ENCODE measurements at regions not wholly inside any gene's neighbourhood (a gene's known extent, or its start where the extent isn't known, plus 50 kb on each side); places are given as distances from the start of the nearest gene placed in this dataset.

GRCh38 chr15:70497661-70498060 lies 265.7 kb downstream of the UACA start:
- in situ Hi-C loops (cut with MboI; ENCODE audit: low sequenced_read_pairs) (loop anchor here (25.0 kb wide), 1 partner anchor 410 kb away; the partner anchor contains the start of gene TLE3), intact Hi-C loops (cut with micrococcal nuclease) (loop anchor here (5.0 kb wide), 2 partner anchors 70 to 140 kb away; no protein-coding TSS in a partner anchor), dilution Hi-C loops (cut with HindIII; ENCODE audit: low sequenced_read_pairs, unreplicated experiment) (no loop called here)
- H2BK5ac ChIP-seq (ENCODE audit: low read depth, low read length, poor library complexity, severe bottlenecking): no peak overlapping the region
- POLR2A ChIA-PET (ENCODE audit: unreplicated experiment): no interaction called here
- H4K5ac ChIP-seq (ENCODE audit: low read depth, low read length): no peak overlapping the region
- H3K56ac ChIP-seq (ENCODE audit: extremely low read depth, insufficient read depth, low read length): no peak overlapping the region
- peak overlapping the region; percentile 25 for H2AK9ac ChIP-seq (replicated peaks; ENCODE audit: low read depth, low read length, poor library complexity)
- no peaks in the 10 kb centered on the region for H3K36me3 ChIP-seq (ENCODE audit: control insufficient read depth, insufficient read depth, low read length)
- CTCF ChIA-PET: no interaction called here
- no peak overlapping the region for H3K9ac ChIP-seq (ENCODE audit: low read depth, low read length)
- no peak for DNase-seq
- ATAC-seq (ENCODE audit: low read depth): no peak
- TF ChIP-seq RAD21 (IDR thresholded peaks at IDR 0.05; ENCODE audit: low read length) (no peak), RFX5 (IDR thresholded peaks at IDR 0.05; ENCODE audit: low read depth, low read length) (no peak), NFE2L2 (IDR thresholded peaks at IDR 0.05; ENCODE audit: low read depth, low read length) (no peak), MAFK (IDR thresholded peaks at IDR 0.05; ENCODE audit: low read depth, low read length) (no peak), MXI1 (IDR thresholded peaks at IDR 0.05; ENCODE audit: borderline replicate concordance, low read depth, low read length) (no peak), SMC3 (IDR thresholded peaks at IDR 0.05; ENCODE audit: low read depth, low read length) (no peak), MAZ (IDR thresholded peaks at IDR 0.05; ENCODE audit: borderline replicate concordance, low read depth, low read length) (no peak), CEBPB (IDR thresholded peaks at IDR 0.05; ENCODE audit: low read depth, low read length) (no peak), POLR2A (IDR thresholded peaks at IDR 0.05; ENCODE audit: low read depth, low read length) (no peak), RCOR1 (IDR thresholded peaks at IDR 0.05; ENCODE audit: insufficient replicate concordance, low read length) (no peak), CHD1 (IDR thresholded peaks at IDR 0.05; ENCODE audit: low read depth, low read length) (no peak), BHLHE40 (IDR thresholded peaks at IDR 0.05; ENCODE audit: low read depth, low read length) (no peak)
- TF ChIP-seq, protein P1, sequence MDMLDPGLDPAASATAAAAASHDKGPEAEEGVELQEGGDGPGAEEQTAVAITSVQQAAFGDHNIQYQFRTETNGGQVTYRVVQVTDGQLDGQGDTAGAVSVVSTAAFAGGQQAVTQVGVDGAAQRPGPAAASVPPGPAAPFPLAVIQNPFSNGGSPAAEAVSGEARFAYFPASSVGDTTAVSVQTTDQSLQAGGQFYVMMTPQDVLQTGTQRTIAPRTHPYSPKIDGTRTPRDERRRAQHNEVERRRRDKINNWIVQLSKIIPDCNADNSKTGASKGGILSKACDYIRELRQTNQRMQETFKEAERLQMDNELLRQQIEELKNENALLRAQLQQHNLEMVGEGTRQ (IDR thresholded peaks at IDR 0.05; ENCODE audit: low read depth, low read length): no peak
- TF ChIP-seq, protein P2, sequence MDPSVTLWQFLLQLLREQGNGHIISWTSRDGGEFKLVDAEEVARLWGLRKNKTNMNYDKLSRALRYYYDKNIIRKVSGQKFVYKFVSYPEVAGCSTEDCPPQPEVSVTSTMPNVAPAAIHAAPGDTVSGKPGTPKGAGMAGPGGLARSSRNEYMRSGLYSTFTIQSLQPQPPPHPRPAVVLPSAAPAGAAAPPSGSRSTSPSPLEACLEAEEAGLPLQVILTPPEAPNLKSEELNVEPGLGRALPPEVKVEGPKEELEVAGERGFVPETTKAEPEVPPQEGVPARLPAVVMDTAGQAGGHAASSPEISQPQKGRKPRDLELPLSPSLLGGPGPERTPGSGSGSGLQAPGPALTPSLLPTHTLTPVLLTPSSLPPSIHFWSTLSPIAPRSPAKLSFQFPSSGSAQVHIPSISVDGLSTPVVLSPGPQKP (IDR thresholded peaks at IDR 0.05; ENCODE audit: borderline replicate concordance, low read depth, low read length): no peak
- no peak overlapping the region for H4K8ac ChIP-seq (ENCODE audit: low read depth in 2 of 2, low read length in 2 of 2)
- H3K4me3 ChIP-seq (ENCODE audit: insufficient read depth, low read depth, low read length): no peak overlapping the region
- peaks cover 23% of the 10 kb centered on the region for H3K9me1 ChIP-seq (ENCODE audit: insufficient read depth, low read length)
- WGBS, 2 experiments (ENCODE audit: extremely low coverage in 2 of 2, insufficient read length in 1 of 2): 100% methylated on average over 1 of the region's 7 CpGs; no CpG with 5 or more reads in 1 of the 2 experiments
- no peak overlapping the region for H3K27ac ChIP-seq (ENCODE audit: insufficient read depth, low read length)
- H3K4ac ChIP-seq (ENCODE audit: low read depth, low read length): no peak overlapping the region
- H3K4me1 ChIP-seq (ENCODE audit: control insufficient read depth, insufficient read depth, low read length): peaks cover 18% of the 10 kb centered on the region
- H3K9me3 ChIP-seq (ENCODE audit: control insufficient read depth, insufficient read depth, low read length): no peaks in the 10 kb centered on the region
- H4K20me1 ChIP-seq (ENCODE audit: insufficient read depth, low read length): no peaks in the 10 kb centered on the region
- no peaks in the 10 kb centered on the region for H3K79me1 ChIP-seq (ENCODE audit: low read depth in 1 of 2, low read length in 2 of 2)
- no peak overlapping the region for H2AFZ ChIP-seq (replicated peaks; ENCODE audit: low read length, poor library complexity)
- H2BK20ac ChIP-seq (ENCODE audit: low read depth, low read length): no peak overlapping the region
- H3K14ac ChIP-seq (replicated peaks; ENCODE audit: low read depth, low read length): no peak overlapping the region
- no peak overlapping the region for H2BK120ac ChIP-seq (ENCODE audit: low read depth, low read length)
- H3K27me3 ChIP-seq (ENCODE audit: control insufficient read depth, insufficient read depth, low read length): peaks cover 18% of the 10 kb centered on the region
- H2BK15ac ChIP-seq (ENCODE audit: low read depth, low read length): no peak overlapping the region
- no peak overlapping the region for H3K23ac ChIP-seq (ENCODE audit: low read depth, low read length)
- no peak overlapping the region for H2AK5ac ChIP-seq (ENCODE audit: low read depth, low read length)
- H3K18ac ChIP-seq (ENCODE audit: low read depth, low read length): no peak overlapping the region
- H4K91ac ChIP-seq (ENCODE audit: insufficient read depth, low read depth, low read length): peak overlapping the region; percentile 7; the same call in 1 of the 2 replicates
- BruUV-seq (replicated peaks): no TSS peak
- H3K4me2 ChIP-seq (ENCODE audit: low read depth, low read length): no peak overlapping the region
